ENCODE measurements at regions not wholly inside any gene's neighbourhood (a gene's known extent, or its start where the extent isn't known, plus 50 kb on each side); places are given as distances from the start of the nearest gene placed in this dataset.

DNA sequence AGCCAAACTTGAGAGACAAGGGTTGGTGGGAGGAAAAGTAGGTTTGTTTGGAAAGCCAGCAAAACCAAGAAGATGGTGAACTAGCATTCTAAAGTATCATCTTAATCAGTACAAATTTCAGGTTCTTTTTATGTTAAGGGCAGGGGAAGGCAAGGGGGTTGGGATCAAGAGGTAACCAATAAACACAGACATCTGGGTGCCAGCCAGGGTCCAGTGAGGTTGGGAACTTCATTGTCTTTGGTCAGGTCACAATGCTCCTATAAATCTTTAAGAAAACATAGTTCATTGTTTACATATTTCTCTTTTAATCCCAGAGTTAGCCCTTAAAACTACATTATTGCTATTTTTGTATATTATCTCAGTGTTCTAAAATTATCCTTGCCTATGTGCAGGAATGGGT lies 126.2 kb upstream of the NR5A2 start:
- TF ChIP-seq, protein P1, sequence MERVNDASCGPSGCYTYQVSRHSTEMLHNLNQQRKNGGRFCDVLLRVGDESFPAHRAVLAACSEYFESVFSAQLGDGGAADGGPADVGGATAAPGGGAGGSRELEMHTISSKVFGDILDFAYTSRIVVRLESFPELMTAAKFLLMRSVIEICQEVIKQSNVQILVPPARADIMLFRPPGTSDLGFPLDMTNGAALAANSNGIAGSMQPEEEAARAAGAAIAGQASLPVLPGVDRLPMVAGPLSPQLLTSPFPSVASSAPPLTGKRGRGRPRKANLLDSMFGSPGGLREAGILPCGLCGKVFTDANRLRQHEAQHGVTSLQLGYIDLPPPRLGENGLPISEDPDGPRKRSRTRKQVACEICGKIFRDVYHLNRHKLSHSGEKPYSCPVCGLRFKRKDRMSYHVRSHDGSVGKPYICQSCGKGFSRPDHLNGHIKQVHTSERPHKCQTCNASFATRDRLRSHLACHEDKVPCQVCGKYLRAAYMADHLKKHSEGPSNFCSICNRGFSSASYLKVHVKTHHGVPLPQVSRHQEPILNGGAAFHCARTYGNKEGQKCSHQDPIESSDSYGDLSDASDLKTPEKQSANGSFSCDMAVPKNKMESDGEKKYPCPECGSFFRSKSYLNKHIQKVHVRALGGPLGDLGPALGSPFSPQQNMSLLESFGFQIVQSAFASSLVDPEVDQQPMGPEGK (CRISPR knock-in tag; IDR thresholded peaks at IDR 0.05; ENCODE audit: borderline replicate concordance): no peak
- no peak for TF ChIP-seq ZNF70 (CRISPR knock-in tag; IDR thresholded peaks at IDR 0.05)
- TF ChIP-seq TCF4 (CRISPR knock-in tag; IDR thresholded peaks at IDR 0.05; ENCODE audit: borderline replicate concordance): no peak
- TF ChIP-seq, protein P2, sequence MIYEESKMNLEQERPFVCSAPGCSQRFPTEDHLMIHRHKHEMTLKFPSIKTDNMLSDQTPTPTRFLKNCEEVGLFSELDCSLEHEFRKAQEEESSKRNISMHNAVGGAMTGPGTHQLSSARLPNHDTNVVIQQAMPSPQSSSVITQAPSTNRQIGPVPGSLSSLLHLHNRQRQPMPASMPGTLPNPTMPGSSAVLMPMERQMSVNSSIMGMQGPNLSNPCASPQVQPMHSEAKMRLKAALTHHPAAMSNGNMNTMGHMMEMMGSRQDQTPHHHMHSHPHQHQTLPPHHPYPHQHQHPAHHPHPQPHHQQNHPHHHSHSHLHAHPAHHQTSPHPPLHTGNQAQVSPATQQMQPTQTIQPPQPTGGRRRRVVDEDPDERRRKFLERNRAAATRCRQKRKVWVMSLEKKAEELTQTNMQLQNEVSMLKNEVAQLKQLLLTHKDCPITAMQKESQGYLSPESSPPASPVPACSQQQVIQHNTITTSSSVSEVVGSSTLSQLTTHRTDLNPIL (CRISPR knock-in tag; IDR thresholded peaks at IDR 0.05; ENCODE audit: low read depth): no peak
- no peak for TF ChIP-seq ESRRG (CRISPR knock-in tag; IDR thresholded peaks at IDR 0.05)
- no peak for TF ChIP-seq BACH2 (CRISPR knock-in tag; IDR thresholded peaks at IDR 0.05; ENCODE audit: borderline replicate concordance)
- no peak for TF ChIP-seq ZC3H10 (CRISPR knock-in tag; IDR thresholded peaks at IDR 0.05)
- no peak for TF ChIP-seq ZNF8 (CRISPR knock-in tag; IDR thresholded peaks at IDR 0.05)
- no peak for TF ChIP-seq ZFP3 (CRISPR knock-in tag; IDR thresholded peaks at IDR 0.05)
